ENCODE measurements at regions not wholly inside any gene's neighbourhood (a gene's known extent, or its start where the extent isn't known, plus 50 kb on each side); places are given as distances from the start of the nearest gene placed in this dataset.

DNA sequence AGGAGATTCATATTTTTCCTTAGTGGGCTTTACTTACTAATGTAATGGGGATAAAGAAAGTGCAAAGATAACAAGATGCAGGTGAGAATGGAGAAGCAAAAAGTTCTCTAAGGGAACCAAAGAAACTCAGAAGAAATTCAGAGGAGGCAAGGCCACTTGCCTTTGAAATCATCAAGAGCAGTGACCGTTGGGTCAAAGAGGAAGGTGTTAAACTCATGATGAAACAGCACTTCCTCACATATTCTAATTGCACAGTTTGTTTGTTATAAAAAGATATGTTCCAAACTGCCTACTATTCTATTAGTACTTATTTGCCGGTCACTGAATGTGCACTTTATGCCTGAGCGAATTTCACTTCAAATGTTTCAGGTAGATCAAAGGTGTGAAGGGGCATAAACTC lies 975.1 kb downstream of the BCL11A start:
- DNase-seq (ENCODE audit: low read depth in 2 of 2): no peak

DNA sequence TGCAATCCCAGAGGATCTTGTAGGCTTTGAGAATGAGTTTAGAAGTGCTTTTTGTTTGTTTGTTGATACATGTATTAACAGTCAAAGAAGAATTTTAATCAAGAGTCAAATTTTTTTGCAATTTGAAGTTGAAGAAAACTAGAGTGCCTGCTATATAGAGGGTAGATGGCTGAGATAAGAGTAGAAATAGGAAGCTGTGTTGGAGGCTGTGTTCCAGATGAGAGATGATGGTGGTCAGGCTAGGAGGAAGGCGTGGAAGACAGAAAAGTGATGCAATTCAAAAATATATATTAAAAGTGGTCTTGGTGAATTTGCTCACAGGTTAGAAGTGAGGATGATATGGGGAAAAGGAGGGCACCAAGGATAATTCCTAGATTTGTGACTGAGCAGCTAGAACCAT lies 978.3 kb downstream of the BCL11A start:
- DNase-seq (ENCODE audit: low read depth in 2 of 2): no peak

DNA sequence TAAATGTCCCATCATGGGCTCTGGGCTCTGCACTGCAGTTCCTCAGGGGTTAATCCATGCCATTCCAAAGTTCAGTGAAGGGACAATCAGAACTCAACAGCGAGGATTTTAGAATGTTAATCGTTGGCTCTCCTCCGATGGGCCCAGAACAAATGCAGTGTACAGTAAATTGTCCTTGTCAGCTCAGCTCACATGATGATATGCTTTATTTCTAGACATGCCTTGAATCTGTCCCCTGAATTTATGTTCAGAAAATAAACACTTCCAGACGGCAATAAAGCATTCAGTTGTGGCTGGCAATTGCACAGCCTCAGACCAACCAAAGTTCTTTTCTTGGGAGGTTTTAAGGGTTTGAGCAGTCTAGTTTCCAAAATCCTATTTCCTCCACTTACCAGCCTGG lies 981.2 kb downstream of the BCL11A start:
- DNase-seq (ENCODE audit: low read depth in 2 of 2): no peak

DNA sequence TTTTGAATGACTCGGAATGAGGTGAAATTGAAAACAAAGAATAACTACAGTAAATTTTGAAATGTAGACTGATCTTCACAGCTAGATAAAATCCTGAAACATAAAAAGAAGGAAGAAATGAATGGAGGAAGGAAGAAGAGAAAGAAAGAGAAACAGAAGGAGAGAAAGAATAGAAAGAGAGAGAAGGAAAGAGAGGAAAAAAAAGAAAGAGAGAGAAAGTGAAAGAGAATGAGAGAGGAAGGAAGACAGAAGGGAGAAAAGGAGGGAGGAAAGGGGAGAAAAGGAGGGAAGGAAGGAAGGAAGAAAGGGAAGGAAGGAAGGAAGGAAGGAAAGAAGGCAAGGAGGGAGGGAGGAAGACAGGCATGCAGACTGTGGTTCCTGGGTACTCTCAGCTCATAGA lies 982.6 kb downstream of the BCL11A start:
- no peak for DNase-seq (ENCODE audit: low read depth in 2 of 2)

DNA sequence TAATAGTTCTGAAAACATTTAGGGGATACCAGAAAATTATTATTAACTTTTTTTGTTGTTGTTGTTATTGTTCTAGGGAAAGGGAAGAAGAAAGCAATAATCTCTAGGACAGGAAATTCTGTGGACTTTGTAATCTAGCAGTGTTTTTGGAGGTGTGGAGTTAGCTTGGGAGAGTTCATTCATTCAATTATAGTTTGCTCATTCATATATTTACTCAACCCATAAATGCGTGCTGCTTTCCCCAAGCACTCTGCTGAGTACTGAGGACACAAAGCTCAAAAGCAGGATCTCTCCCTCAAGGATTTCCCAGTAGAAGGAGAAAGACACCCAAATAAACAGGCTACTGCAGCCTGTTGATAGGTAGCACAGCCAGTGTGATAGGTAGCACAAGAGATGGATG lies 984.3 kb downstream of the BCL11A start:
- no peak for DNase-seq (ENCODE audit: low read depth in 2 of 2)

DNA sequence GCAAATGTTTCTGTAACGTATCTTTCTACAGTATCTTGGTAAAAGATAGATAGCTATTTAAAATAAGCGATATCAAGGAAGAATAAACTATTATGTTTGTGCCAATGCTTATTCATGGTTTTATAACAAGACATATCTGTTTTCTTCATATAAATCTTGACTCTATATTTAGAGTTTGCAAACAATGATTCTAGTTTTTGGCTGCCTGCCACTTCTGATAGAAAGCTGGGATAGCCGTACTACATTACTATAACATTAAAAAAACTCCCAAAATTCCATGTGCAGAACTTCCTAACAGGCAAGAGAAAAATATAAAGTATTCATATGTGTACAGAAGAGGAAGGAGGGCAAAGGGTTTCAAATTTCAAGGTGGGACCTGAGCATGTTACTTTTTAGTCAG lies 985.0 kb downstream of the BCL11A start:
- DNase-seq (ENCODE audit: low read depth in 2 of 2): no peak

DNA sequence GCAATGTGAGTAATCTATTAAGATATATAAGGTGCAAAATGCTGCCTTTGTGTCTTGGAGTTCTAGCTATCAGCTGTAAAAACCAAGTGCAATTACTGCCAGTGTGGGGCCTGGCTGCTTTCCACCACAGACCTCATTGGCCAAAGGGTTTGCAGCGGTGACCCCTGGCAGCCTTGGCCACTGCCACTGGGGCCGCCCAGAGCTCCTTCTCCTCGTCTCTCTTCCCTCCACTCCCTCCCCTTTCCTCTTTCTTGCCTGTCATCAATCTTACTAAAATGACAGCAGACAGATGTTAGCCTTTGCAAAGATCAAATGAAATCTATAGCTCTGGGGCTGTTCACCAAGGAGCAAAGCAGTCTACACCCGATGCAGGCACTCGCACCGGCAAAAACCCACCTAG lies 986.3 kb downstream of the BCL11A start:
- DNase-seq (ENCODE audit: low read depth in 2 of 2): no peak

DNA sequence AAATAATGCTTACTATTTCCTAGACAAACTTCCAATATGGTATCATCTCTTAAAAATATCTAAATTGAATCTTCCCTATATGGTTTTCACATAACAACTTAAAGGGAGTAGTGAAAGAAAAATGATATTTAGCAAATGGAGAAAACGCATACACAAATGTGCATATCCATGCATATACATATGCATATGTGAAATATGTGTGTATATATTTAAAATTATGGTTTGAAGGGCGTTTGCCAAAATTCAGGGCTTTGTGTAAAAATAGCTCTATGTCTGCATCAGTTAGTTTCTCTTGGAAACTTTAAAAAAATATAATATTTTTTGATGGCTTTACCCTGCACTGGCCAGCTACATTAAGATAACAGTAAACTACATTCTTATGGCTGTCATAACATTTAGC lies 986.7 kb downstream of the BCL11A start:
- DNase-seq (ENCODE audit: low read depth in 2 of 2): no peak

DNA sequence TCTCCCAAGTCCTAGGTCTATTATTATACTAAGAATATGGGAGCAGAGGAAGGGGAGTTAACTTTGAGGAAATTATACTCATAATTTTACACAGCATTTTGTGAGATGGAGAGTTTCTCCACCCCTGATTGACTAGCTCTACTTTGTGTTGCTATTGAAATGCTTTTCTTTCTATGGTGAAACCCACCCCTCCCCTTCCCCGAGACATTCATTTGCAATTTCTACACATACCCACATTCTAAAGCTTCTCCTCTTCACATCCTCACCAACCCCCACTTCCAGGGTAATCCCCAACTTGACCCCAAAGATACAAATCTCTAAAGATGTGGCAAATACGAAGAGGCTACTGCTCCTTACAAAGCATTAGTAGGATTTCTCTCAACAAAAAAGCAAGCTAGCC lies 992.2 kb downstream of the BCL11A start:
- DNase-seq (ENCODE audit: low read depth in 2 of 2): no peak

DNA sequence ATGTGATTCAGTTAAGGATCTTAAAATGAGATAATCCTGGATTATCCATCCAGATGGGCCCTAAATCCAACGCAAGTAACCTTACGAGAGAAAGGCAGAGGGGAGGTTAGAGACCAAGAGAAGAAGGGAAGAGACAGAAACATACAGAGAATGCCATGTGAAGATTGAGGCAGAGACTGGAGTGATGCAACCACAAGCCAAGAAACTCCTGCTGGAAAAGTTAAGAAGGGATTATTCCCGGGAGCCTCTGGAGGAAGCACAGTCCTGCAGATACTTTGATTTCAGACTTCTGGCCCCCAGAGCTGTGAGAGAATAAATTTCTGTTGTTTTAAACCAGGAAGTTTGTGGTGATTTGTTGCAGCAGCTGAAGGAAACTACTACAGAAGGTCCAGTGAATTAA lies 992.7 kb downstream of the BCL11A start:
- no peak for DNase-seq (ENCODE audit: low read depth in 2 of 2)

DNA sequence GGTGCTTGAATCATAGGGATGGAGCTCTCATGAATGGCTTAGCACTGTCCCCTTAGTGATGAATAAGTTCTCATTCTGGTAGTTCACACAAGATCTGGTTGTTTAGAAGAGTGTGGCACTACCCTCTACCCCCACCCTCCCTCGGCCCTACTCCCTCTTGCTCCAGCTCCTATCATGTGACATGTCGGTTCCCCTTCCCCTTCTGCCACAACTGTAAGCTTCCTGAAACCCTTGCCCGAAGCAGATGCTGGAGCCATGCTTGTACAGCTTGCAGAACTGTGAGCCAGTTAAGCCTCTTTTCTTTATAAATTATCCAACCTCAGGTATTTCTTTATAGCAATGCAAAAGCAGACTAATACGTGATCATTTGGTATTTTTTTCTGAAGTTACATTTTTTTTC lies 1012.6 kb downstream of the BCL11A start:
- DNase-seq (ENCODE audit: low read depth in 2 of 2): no peak

DNA sequence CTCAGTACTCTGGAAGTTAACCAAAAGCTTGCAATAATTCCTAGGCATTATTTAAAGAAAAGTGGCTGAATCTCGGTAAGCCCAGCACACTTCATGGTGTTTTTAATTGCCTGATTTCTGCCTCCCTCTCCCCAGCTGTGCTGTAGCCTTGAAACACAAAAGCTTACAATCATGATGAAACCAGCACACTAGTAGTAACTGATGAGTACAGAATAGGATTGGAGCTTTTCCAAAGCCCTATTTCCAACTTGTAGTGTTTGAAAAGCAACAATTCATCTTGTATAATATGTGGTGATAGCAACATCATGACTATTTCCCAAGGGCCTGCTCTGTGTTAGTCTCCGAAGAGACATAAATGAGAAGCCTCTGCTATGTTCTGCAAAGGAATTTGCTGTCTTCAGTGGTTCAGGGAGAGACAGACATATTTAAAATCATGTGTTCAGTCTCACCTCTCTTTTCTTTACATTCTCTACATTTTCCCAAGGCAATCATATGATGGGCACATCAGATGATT lies 1015.0 kb downstream of the BCL11A start:
- no peak for DNase-seq (ENCODE audit: low read depth in 2 of 2)

DNA sequence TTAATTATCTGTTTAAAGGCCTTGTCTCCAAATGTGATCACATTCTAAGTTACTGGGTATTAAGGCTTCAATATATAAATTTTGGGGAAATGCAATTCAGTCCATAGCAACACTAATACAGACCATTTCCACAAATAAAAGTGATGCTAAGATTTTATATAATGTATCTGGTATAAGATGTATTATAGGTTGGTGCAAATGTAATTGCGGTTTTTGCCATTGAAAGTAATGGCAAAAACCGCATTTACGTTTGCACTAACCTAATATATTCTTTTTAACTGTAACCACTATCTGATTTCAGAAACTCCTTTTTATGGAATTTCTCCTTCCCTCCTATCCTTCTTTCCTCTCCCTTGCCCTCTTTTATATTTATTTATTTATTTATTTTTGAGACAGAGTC lies 1020.6 kb downstream of the BCL11A start:
- DNase-seq (ENCODE audit: low read depth in 2 of 2): no peak

DNA sequence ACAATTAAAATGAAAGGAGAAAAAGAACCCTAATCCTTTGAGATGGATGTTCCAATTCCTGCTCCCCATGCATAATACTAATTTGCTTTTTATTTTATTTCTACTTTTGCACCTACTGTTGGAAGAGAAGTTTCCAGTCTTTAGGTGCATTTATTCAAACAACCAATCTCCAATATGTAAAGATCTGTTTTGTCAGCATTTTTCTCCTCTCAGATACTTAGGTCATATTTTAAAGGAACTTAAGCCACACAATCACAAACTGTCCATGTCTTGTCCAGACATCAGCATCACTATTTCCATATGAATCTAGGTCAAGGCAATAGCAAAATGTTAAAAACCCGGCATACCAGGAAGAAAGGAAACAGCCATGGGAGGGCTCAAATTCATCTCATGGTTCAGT lies 1023.2 kb downstream of the BCL11A start:
- DNase-seq (ENCODE audit: low read depth in 2 of 2): no peak

DNA sequence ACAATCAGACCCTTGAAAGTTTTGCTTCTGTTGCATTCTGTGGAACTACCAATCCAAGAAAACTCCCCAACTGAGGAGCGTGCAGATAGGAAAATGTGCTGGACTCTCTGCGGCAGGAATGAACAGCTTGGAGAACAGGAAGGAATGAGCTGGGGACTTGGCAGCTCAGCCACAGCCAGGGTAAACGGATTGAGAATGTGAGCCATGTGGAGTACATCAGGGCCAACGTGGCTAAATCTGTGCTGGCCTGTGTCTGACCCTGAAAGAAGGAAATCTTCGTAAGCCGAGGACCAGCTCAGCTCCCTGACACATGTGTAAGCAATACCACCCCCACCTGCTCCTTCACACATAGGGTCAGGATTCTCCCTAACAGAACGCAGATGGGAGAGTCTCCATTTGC lies 1023.7 kb downstream of the BCL11A start:
- DNase-seq (ENCODE audit: low read depth in 2 of 2): no peak

DNA sequence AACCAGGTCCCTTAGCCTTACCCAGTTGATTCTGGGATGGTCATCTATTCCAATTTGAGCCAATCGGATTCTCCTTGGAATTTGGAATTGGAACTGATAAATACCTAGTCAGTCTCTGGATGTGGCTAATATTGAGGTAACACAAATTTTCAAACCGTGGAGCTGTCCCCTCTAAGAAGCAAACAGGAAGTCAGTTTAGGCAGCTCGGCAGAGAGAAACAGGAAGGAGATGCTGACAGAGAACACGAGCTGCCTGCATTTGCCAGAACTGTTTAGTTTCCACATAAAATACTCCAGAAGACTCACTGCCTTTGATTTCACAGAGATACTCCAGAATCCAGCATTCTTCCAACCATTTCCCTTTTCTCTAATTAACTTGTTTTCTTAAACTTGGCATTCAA lies 1024.9 kb downstream of the BCL11A start:
- DNase-seq (ENCODE audit: low read depth in 2 of 2): no peak

DNA sequence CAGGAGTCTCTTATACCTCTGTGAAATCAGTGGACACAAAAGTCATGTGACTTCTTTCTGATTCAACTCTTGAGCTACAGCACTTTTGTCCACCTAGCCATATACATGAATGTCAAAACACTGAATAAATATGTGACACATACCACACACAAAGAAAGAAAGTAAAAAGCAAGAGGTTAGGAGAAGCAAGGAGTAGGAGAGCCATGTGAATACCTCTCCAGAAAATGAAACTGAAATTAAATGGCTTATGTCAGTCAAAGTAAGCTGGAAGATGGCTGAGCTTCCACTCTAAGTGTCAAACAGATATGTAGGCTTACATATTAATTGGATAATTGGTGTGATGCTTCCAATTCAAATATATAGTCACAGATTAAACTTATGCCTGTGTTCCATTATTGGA lies 1050.5 kb downstream of the BCL11A start:
- no peak for DNase-seq (ENCODE audit: low read depth in 2 of 2)

DNA sequence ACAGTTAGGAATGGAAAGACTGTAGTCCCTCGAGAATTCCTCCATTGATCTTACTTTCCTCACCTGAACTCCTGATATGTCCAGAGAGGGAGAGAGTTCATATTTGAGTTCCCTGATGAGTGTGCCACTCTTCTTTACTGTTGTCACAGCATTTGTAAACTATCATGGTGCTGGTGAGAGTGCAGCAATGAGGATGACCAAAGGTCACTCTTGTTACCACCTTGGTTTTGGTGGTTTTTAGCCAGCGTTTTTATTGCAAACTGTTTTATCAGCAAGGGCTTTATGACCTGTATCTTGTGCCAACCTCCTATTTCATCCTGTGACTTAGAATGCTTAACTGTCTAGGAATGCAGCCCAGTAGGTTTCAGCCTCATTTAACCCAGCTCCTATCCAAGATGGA lies 1062.5 kb downstream of the BCL11A start:
- no peak for DNase-seq (ENCODE audit: low read depth in 2 of 2)

DNA sequence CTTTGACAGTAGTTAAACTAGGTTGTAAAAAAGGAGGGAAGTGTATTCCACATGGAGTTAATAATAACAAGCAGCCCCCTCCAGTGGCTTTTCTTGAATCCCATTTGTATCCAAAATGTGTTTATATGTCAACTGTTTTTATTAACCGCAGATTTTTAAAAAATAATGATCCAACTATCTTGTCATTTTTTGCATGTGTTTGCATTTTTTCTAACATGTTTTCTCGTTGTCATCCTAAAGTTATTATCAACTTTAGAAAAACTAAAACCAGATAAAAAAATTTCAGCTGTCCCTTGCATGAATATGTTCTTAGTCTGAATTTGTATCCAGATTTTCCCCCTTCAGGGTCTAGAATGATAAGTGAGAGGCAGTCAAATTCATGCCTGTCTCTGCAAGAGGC lies 1063.3 kb downstream of the BCL11A start:
- DNase-seq (ENCODE audit: low read depth in 2 of 2): no peak

DNA sequence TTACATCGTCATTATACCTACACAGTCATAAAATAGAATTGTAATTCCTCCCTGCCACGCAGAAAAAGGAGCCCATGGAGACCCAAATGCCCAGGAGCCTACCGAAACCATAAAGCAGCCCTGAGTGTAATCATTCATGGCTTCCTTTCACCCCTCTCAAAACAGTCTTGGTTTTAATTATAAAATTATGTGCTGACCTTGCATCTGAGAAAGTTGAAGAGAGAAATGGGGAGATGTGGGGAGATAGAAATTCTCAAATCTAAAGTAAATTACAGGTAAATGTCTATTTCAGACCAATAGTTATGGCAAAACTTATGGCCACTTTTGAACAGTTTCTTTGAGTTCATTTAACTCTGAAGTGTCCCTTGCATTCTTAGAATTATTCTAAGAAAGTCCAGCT lies 1068.8 kb downstream of the BCL11A start:
- DNase-seq (ENCODE audit: low read depth in 2 of 2): no peak

DNA sequence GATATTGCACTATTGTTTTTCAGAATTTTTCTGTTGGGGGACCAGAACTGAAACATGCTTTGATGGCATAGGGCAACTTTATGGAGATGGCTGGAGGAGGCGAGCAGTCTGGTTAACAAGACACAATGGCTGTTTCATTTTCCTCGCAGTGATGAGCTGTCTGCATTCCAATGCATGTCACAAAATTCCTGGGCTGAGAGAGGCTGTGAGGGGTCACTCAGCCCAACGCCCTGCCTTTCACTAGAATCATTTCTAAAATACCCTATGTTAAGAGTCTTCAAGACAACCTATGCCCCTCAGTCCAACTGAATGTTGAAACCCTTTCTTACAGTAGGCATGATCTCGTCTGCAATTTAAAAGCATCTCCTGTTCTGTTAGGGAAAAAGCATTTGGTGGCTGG lies 1090.0 kb downstream of the BCL11A start:
- DNase-seq (ENCODE audit: low read depth in 2 of 2): no peak

DNA sequence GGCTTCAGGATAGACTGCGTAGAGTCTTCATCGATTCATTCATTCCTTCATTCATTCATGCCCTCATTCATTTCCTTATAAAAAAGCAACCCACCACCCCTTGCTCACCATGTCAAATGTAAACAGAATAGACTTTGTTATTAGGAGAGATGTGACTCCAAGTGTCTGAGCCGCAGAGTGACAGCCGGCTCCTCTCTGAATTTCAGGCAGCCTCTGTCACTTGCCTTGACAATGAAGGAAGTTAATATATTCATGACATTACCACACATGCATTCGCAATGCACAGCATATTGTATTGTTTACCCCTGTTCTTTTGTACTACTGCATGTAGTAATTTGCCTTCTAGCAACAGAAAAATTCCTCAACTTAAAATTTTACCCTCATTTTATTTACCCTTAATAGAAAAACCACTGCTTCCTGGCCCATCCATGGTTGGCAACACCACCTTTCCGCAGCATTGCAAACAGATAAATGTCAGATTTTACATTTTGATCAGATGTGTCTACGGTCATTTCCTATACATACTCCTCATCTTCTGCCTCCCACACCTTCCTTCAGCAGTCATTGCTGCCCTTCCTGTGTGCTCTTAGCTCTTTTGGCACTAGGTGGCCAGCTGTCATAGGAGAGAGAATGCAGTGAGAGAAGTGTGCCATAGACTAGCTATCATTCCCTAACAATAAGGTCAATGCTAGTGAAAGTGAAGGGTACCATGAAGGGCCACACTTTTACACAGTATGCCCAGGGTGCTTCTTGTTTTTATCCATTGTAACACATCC lies 1090.8 kb downstream of the BCL11A start:
- DNase-seq (ENCODE audit: low read depth in 2 of 2): no peak

DNA sequence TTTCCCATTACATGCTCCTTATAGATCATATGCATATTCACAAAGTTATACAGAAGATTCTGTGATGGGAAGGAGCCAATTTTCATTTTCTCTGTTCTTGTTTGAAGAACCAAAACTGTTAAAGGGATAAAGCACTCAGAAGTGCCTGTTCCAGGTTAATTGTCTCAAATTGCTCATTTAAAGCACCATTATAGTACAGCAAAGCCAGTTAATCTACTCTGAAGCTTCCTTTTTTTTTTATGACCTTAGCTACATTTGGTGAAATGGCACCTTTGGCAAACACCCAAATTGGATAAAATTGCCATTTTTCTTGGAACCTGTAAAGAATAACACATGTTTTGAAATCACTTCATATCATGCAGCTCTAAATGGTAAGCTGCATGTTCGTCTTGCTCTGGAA lies 1092.3 kb downstream of the BCL11A start:
- DNase-seq (ENCODE audit: low read depth in 2 of 2): no peak

DNA sequence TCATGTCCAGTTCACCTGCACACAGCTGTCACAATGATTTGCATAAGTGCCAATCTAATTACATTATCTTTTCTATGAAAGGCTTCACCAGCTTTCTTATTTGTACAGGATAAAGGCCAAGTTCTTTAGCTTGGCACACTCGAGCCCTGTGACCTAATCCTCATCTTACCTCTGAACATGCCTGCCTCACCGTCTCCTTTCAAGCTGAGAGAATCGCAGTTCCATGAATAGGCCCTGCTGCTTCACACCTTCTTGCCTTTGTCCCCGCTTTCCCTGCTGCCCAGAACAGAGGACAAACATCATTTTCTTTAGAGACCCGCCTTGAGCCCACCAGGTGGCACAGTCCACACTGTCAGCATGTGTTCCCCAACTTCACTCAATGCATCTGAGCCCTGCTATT lies 1094.7 kb downstream of the BCL11A start:
- DNase-seq (ENCODE audit: low read depth in 2 of 2): no peak

All from stimulated activated CD8-positive, alpha-beta memory T cell treated with anti-CD3 and anti-CD28 coated beads, Interleukin-15, amount 100 ng/mL, for 4 hours (primary cell).